IPS-15b (cell line): ENCODE measurements at regions not wholly inside any gene's neighbourhood (a gene's known extent, or its start where the extent isn't known, plus 50 kb on each side); places are given as distances from the start of the nearest gene placed in this dataset.

Source experiments
- H3K27me3 ChIP-seq: one replicate; pipeline ENCODE4 v1.6.1; 2013; ENCODE audit warnings: low read length; ENCODE audit not compliant: control insufficient read depth, insufficient read depth
- H3K36me3 ChIP-seq: one replicate; pipeline ENCODE4 v1.6.1; 2013; ENCODE audit warnings: low read length; ENCODE audit not compliant: control insufficient read depth, insufficient read depth
- H3K4me1 ChIP-seq: one replicate; pipeline ENCODE4 v1.6.1; 2013; ENCODE audit warnings: mild to moderate bottlenecking, low read length; ENCODE audit not compliant: control insufficient read depth, insufficient read depth
- H3K4me3 ChIP-seq: one replicate; pipeline ENCODE4 v1.5.1; 2013; ENCODE audit warnings: low read depth, low read length
- H3K9ac ChIP-seq: one replicate; pipeline ENCODE4 v1.6.1; 2013; ENCODE audit warnings: low read depth, mild to moderate bottlenecking, low read length
- H3K9me3 ChIP-seq: one replicate; pipeline ENCODE4 v1.6.1; 2013; ENCODE audit warnings: mild to moderate bottlenecking, low read length; ENCODE audit not compliant: control insufficient read depth, insufficient read depth

- H3K27me3 ChIP-seq, result no peaks in the 10 kb centered on the region
- no peak overlapping the region for H3K9ac ChIP-seq
- H3K4me1 ChIP-seq, result no peaks in the 10 kb centered on the region
- H3K36me3 ChIP-seq, result no peaks in the 10 kb centered on the region
- peaks cover 13% of the 10 kb centered on the region for H3K9me3 ChIP-seq
- no peak overlapping the region for H3K4me3 ChIP-seq
Measured at GRCh38 chr5:144013816-144014215, 156.6 kb downstream of the YIPF5 start.

- Histone ChIP-seq H3K36me3 (no peaks in the 10 kb centered on the region), H3K27me3 (no peaks in the 10 kb centered on the region), H3K9me3 (no peaks in the 10 kb centered on the region), H3K4me3 (no peak overlapping the region), H3K9ac (no peak overlapping the region), H3K4me1 (no peaks in the 10 kb centered on the region)
Measured at GRCh38 chr5:144015961-144016360, 154.5 kb downstream of the YIPF5 start.

- no peaks in the 10 kb centered on the region for H3K9me3 ChIP-seq
- no peaks in the 10 kb centered on the region for H3K27me3 ChIP-seq
- no peaks in the 10 kb centered on the region for H3K36me3 ChIP-seq
- no peaks in the 10 kb centered on the region for H3K4me1 ChIP-seq
- H3K4me3 ChIP-seq, result no peak overlapping the region
- no peak overlapping the region for H3K9ac ChIP-seq
Measured at GRCh38 chr5:144017119-144017518, 153.3 kb downstream of the YIPF5 start.

GRCh38 chr5:144017631-144018030, 152.8 kb downstream of the YIPF5 start:
- Histone ChIP-seq H3K9me3 (no peaks in the 10 kb centered on the region), H3K9ac (no peak overlapping the region), H3K4me3 (no peak overlapping the region), H3K27me3 (no peaks in the 10 kb centered on the region), H3K4me1 (no peaks in the 10 kb centered on the region), H3K36me3 (no peaks in the 10 kb centered on the region)

GRCh38 chr5:144024090-144024489, 146.4 kb downstream of the YIPF5 start:
- Histone ChIP-seq H3K4me3 (no peak overlapping the region), H3K9me3 (no peaks in the 10 kb centered on the region), H3K9ac (no peak overlapping the region), H3K4me1 (no peaks in the 10 kb centered on the region), H3K27me3 (no peaks in the 10 kb centered on the region), H3K36me3 (no peaks in the 10 kb centered on the region)

GRCh38 chr5:144024545-144024944, 145.9 kb downstream of the YIPF5 start:
- Histone ChIP-seq H3K4me1 (no peaks in the 10 kb centered on the region), H3K4me3 (no peak overlapping the region), H3K36me3 (no peaks in the 10 kb centered on the region), H3K9me3 (no peaks in the 10 kb centered on the region), H3K9ac (no peak overlapping the region), H3K27me3 (no peaks in the 10 kb centered on the region)

- Histone ChIP-seq H3K9ac (no peak overlapping the region), H3K9me3 (no peaks in the 10 kb centered on the region), H3K4me1 (no peaks in the 10 kb centered on the region), H3K36me3 (no peaks in the 10 kb centered on the region), H3K4me3 (no peak overlapping the region), H3K27me3 (no peaks in the 10 kb centered on the region)
Measured at GRCh38 chr5:144026286-144026685, 144.2 kb downstream of the YIPF5 start.

- Histone ChIP-seq H3K4me1 (no peaks in the 10 kb centered on the region), H3K9ac (no peak overlapping the region), H3K36me3 (no peaks in the 10 kb centered on the region), H3K9me3 (no peaks in the 10 kb centered on the region), H3K4me3 (no peak overlapping the region), H3K27me3 (no peaks in the 10 kb centered on the region)
Measured at GRCh38 chr5:144028058-144028457, 142.4 kb downstream of the YIPF5 start.

- Histone ChIP-seq H3K4me3 (no peak overlapping the region), H3K9me3 (no peaks in the 10 kb centered on the region), H3K36me3 (no peaks in the 10 kb centered on the region), H3K4me1 (no peaks in the 10 kb centered on the region), H3K27me3 (no peaks in the 10 kb centered on the region), H3K9ac (no peak overlapping the region)
Measured at GRCh38 chr5:144028636-144029035, 141.8 kb downstream of the YIPF5 start.

GRCh38 chr5:144030904-144031303, 139.6 kb downstream of the YIPF5 start:
- no peak overlapping the region for H3K9ac ChIP-seq
- no peaks in the 10 kb centered on the region for H3K4me1 ChIP-seq
- H3K36me3 ChIP-seq, result no peaks in the 10 kb centered on the region
- no peak overlapping the region for H3K4me3 ChIP-seq
- no peaks in the 10 kb centered on the region for H3K9me3 ChIP-seq
- H3K27me3 ChIP-seq, result no peaks in the 10 kb centered on the region

GRCh38 chr5:144032375-144032774, 138.1 kb downstream of the YIPF5 start:
- Histone ChIP-seq H3K9me3 (no peaks in the 10 kb centered on the region), H3K36me3 (no peaks in the 10 kb centered on the region), H3K4me1 (no peaks in the 10 kb centered on the region), H3K9ac (no peak overlapping the region), H3K27me3 (no peaks in the 10 kb centered on the region), H3K4me3 (no peak overlapping the region)

- Histone ChIP-seq H3K4me3 (no peak overlapping the region), H3K36me3 (no peaks in the 10 kb centered on the region), H3K4me1 (no peaks in the 10 kb centered on the region), H3K9me3 (no peaks in the 10 kb centered on the region), H3K9ac (no peak overlapping the region), H3K27me3 (no peaks in the 10 kb centered on the region)
Measured at GRCh38 chr5:144033486-144033885, 137.0 kb downstream of the YIPF5 start.
